GM21423 (cell line): ENCODE measurements at regions not wholly inside any gene's neighbourhood (a gene's known extent, or its start where the extent isn't known, plus 50 kb on each side); places are given as distances from the start of the nearest gene placed in this dataset.

Source experiments
- ATAC-seq: cut with Tn5 transposase; IDR thresholded peaks from one replicate; pipeline ENCODE4 v1.9.1; 2021; ENCODE audit warnings: mild to moderate bottlenecking, moderate library complexity; ENCODE audit not compliant: unreplicated experiment

DNA sequence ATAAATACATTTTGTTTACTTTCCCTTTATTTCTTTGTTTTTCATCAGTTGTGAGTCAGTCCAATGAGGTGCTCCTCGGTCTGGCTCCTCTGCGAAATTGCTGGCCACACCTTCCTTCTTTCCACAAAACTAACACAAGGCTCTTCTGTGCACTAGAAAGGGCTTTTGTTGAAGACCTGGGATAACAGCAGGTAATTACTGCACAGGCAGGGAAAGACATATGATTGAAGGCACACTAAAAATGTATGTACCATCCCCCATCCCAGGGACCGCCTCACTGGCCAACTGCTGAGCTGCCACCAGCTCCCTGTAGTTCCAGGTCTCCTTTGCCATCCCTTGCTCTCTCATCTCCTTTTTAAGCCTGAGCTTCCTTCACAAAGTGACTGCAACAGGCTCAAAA, 180.5 kb downstream of the EFNB2 start:
- no peak for ATAC-seq

DNA sequence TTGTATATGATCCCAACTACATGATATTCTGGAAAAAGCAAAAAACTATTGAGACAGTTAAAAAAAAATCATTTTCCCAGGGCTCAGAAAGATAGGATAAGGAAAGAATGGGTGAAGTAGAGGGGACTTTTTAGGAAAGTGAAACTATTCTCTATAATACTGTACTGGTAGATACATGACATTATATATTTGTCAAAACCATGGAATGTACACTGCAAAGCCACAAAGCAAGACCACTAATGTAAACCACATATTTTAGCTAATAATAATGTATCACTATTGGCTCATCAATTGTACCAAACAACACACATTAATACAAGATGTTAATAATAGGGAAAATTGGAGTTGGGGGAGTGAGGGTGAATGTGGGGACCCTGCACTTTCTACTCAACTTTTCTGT, 182.6 kb downstream of the EFNB2 start:
- no peak for ATAC-seq

DNA sequence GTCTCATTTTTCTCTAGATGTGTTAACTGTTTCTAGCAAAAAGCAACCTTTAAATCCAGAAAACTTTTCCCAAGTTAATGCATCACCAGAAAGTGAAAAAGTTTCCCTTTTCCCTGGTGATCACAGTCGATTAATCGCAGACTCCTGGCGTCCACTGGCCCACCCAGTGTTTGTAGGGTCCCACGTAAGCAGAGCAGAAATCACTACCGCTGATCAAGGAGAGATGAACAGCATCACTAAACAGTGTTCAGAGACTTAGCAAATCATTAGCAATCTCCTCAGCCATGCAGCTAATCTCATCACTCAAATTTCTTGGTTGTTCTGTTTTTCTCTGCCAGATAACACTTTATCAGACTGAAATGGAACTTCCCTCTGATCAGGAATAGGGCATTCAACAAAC, 184.2 kb downstream of the EFNB2 start:
- no peak for ATAC-seq

DNA sequence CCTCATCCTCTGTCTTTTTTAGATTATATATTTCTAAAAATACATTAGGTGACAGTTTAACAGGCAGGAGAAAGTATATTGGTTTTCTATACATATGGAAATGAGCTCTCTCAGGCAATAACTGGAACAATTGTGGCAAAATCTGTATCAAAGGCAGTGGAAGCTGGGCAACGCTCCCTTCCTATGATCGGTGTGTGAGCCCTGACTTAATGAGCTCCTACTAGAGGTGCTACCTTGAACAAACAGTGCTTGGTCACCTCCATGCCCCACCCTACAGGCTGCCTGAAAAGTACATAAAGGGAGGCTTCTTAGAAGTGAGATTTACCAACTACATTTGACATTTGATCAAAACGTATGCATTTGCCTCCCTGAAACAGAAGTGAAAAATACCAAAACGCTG, 185.3 kb downstream of the EFNB2 start:
- ATAC-seq = no peak

DNA sequence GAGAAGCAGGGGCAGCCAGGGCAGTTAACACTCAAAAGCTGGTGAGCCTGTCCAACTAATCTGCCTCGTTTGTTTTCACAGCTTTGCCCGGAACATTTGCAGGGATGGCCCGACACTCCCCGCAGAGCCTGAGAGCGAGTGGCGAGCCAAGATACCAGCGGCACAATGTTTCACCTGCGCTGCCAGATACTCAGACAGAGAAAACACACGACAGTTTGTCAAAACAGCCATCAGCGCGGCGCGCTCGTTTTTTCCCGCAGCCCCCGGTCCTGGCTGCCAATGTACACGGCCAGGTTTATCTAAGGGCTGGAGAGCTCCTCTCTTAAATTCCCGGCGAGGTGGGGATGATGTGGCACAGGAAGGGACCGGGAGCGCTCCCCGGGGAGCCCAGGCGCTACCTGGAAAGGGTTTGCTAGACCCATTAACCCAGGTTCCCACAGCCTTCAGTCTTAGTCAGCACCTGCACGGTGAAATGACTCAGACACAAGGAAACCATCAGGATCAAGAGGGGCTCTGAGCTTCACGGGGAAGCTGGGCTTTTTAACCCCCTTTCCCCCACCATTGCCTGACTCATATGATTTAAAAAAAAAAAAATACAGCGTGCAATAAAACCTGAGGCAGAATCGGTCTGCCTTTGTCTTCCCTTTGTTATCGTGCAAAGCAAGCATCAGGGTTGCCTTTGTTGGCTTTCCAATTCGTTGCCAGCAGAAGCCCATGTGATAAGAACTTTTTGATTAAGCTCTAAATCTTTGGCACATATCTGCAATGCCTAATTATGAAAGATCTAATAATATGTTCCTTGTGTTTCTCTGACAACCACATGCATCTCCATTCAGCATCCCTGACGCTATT, 186.2 kb downstream of the EFNB2 start:
- no peak for ATAC-seq

DNA sequence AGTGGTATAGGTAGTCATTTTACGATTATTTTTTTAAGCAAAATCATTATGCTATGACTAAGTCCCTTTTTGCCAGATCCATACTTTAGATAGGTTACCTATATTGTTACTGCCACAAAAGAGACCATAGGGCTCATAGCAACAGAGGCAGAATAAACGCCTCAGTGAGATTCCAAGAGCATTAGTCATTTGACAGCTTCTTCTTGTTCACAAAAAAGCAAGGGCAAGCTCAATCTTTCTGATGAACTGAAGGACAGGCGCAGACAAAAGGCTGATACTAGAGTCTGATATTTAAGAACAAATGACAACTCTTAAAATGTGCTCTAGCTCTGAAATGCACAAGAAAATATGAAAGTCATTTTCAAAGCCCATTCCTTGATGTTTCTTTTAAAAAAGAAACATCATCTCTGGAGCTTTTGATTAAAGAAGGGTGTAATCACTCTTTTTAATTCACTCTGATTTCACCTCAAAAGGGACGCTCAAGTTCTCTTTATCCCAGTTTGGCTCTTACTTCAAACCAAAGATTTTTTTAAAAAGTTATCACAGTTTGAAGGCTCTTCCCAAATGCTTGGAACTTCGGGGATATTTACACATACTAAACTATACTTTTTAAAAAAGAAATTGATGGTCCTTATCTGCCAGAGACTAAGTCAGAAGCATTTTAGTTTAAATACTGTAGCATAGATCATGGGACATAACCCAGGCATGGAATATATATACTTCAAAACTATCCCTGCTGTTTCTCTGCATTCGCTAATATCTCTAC, 187.2 kb downstream of the EFNB2 start:
- ATAC-seq = no peak

DNA sequence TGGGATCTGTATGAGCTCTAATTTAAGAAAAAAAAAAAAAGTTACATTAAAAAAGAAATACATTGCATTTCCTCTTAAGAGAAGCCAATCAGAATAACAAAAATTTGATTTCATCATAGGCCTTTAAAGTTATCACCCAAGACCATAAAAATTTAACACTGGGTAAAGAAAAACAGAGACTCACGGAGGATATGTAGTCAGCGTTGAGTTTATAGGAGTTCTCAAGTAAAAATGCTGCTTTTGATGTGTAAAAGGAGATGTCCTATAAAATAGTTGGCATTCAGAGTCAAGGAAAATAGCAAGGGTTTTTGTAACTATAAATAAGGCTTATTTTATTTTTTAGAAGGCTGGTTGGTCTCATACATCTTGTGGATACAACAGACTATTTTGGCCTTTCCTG, 191.1 kb downstream of the EFNB2 start:
- ATAC-seq = no peak

DNA sequence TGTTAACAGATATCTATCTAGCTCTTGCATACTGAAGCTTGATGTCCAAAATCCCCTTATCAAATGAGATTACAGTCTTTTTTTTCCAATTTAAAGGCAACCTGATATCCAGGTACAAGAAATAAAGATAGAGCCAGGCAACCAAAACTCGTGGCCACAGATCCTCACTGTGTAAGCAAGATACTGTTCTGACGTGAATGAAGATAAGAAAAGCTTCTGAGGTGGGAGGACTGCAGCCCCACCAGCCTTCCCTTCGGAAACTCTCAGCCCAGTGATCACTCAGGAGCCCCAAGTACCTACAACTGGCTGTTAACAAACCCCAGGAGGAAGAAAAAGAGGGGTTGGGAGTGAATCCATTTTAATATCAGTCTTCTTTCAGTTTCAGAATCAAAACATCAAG, 191.6 kb downstream of the EFNB2 start:
- no peak for ATAC-seq

DNA sequence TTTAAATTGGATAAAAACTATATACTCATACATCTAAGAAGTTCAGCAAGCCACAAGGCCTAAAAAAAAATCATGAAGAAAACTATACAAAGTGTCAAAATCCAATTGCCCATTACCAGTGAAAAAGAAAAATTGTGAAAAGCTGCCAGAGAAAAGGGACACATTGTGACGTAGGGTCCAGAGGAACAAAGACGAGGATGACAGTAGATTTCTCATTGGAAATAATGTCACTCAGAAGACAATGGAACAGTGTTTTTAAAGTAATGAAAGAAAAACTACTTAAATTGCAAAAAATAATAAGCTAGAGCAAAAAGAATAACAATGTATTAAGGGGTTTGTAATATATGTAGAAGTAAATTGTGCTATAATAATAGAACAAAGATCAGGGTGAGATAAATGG, 195.2 kb downstream of the EFNB2 start:
- ATAC-seq = no peak

DNA sequence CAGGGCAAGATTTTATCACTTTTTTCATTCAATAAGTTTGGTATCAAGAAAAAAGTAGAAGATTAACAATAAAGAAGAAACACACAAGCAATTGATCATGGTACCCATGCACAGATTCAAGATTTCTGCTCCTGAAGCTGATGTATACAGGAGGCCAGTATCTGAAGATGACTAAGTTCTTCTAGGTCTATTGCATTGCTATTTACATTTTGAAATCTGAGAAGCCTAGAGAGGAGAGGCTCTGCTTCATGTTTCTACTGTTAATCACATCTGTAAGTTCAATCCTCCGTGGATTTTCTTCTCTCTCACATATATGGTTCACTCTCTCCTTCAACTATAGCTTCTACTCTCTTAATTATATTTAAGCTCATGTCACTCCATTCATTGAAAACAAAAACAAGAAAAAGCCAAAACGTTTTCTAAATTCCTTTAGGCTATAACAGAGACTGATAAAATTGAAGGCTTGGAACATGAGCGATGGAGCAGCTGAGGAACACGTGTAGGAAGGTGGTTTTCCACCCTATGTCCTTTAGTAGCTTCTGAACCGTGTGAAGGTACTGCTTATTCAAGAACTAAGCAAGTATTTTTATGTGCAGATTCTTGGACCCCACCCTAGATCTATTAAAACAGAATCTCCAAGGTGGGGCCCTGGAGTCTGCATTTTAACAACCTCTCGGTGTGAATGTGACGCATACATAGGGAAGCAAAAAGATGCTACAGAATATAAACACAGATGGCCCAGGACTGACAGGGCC, 198.2 kb downstream of the EFNB2 start:
- ATAC-seq = no peak

DNA sequence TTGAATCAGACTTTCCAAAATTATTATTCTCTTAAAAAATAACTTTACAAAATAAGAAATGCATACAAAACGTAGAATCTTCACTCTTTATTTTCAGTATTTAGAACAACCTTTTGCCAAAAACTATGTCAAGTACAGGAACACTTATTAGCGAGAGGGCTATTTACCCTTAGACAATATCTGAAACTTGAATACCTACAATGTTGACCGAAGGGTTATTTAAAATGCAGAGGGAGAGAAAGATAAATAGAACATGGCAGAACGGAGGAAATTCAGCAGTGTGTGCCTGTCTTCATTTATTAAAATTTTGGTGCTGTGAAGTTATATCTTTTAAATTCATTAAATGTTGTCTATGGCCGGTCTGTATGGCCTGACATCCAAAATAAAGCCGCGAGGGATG, 198.8 kb downstream of the EFNB2 start:
- no peak for ATAC-seq

DNA sequence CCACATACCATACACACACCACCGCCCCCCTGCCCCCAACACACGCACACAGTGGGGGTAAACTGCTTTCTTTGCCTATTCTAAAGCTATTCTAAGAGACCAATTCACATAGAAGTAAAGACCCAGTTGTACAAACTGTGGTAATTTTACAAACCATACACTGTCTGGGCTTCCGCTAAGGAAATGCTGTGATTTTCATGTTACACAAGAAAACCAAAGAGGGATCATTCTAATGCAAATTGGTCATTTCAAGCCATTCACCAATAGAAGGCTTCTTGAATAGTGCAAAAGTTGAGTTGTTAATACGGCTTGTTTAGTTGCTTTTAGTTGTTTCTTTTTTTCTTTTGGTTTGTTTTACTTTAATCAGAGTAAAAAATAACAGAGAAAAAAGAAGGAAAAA, 202.8 kb downstream of the EFNB2 start:
- no peak for ATAC-seq

DNA sequence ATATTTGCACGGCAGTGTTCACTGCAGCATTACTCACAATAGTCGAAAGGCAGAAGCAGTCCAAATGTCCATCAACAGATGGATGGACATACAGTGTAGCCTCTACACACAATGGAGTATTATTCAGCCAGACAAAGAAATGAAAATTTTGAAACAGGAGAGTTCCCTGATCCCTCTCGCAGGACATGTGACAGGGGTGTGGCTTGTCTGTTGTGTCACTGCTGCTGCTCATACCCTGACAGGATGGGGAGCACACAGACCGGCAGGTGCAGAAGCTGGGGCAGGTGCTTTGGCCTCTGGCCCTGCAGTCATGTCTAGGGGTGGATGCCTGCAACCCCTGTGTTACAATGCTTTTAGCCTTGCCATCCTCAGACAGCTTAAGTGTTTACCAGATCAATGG, 204.3 kb downstream of the EFNB2 start:
- no peak for ATAC-seq

DNA sequence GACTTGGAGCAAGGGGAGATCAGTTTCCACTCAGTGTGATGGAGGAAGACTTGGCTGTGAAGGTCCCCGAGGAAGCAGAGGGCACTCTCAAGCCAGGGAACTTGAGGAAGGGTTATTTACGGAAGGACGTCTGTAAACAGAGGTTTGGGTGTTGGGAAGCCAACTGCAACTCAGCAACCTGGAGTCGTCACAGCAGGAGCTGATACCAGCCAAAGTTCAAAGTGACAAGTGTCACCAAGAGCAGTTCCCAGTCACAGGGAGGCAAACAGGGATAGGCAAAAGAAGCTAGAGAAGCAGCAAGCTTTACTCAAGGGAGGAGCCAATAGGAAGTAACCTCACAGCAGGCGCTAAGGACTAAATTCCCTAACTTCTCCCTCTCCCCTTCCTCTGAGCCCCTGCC, 205.5 kb downstream of the EFNB2 start:
- ATAC-seq = no peak

DNA sequence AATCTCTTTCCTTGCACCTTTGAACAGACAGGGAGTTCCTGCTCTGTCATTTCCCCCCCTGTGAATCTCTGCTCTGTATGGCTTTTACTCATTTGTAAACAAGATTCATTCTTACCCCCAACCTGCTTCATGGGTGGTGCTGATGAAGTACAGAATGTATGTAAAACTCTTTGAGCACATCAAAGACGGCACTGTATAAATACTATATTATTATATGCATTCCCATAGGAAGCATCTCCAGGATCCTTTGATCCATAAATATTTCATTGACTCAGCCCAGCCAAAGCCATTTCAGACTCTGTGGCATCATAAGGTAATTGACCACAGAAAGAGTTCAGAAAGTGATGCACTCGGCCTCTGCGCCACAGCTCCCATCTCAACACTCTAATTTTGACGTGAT, 208.7 kb downstream of the EFNB2 start:
- ATAC-seq = no peak

DNA sequence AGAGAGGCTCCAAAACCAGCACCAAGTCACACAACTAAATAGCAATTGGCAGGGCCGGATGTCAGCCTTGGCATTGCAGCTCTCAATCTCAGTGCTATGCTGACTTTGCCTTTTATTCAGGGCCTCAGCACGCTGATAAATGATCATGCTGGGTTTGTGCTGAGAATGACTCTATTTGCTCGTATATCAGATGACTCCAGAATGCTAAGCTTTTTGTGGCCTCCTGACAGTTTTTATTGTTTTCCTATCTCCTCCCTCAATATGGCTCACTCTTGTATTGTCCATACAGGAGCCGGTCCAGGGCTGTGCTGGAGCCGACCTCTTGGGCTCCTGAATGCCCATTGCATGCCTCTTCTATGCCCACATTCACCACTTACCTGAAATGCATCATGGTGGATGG, 211.0 kb downstream of the EFNB2 start:
- ATAC-seq = no peak

DNA sequence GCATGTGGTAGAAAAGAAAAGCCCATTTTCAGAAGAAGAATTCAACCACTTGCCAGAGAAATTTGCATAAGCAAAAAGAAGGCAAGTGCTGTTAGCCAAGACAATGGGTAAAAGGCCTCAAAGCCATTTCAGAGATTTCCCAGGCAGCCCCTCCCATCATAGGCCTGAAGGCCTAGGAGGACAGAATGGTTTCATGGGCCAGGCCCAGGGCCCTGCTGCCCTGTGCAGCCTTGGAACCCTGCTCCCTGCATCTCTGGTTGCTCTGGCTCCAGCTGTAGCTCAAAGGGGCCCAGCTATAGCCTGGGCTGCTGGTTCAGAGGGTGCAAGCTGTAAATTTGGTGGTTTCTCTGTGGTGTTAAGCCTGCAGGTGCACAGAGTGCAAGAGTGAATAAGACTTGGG, 212.8 kb downstream of the EFNB2 start:
- ATAC-seq = no peak

DNA sequence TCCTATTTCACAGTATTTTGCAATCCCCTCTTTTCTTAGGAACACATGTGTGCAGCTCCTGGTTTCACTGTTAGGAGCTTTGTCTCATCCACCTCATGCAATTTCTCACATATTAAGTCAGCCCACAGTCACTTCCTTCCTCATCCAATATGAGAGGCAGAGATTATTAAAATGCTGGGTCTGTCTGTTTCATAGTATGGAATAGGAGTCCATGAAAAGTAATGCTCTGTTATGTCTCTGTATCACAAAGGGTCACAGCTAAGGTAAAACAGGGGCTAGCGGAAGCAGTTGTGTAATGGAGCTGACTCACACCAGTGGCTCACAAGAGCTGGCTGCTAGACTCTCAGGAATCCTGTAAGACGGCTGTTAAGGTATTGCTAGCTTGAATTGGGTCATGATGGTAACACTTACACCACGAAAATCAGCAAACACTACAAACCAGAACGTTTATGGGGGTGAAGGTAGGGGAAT, 216.5 kb downstream of the EFNB2 start:
- no peak for ATAC-seq

DNA sequence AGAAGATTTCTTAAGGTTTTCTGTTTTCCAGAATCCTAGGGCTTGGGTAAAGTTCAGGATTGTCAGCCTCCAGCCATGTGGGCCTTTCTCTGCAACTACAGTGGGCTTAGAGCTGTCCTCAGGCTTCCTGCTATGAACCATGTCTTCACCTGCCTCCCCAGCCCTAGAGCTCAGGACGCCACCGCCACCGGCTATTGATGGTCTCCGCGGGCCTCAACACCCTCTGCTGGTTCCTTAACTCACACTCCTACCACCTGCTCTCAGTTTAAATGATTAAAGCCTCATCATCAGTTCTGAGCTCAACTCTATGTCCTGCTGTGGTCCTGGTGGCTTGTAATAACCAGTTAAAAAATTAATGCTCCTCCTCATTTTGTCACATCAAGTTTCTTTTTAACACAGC, 221.0 kb downstream of the EFNB2 start:
- no peak for ATAC-seq

DNA sequence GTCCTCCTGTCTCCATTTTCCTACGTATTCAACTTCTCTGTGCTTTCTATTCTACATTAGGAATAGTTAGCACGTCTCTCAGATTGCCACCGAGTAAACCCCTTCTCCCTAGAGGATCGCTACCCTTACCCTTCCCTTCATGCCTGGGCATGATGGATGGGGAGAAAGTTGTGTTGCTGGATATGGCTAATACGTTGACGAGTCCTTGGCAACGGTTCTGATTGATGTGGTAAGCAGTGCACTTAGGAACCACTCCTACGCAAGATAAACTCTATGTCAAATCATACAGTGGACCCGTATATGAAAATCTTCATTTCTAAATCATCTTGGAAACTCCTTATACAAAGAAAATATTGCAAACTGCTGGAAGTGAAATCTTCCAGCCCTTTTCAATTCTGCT, 224.5 kb downstream of the EFNB2 start:
- no peak for ATAC-seq

DNA sequence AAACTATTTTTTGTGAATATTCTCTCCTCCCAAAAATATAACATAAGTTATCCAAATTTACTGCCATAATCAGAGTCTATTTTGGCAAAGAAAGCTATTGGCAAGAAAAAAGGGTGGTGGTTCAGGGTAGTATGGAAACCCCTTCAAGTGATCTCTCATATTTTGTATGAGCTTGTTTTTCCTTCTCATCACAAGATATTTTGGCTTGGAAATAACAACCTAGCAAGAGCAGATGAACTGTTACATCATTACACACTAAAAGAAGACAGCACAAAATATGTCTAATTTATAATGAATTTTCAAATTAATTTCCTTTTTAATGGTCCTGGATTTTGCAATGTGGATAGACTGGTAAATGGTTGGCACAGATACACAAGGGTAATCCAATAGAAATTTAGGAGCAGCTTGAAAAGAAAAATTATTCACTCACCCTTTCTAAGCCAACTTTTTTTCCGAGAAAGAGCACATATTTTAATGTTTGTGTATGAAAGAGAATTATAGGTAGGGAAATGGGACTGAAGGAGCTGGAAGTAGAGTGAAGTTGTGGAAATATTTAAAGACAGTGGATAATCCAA, 225.1 kb downstream of the EFNB2 start:
- no peak for ATAC-seq
